ENCODE measurements at regions not wholly inside any gene's neighbourhood (a gene's known extent, or its start where the extent isn't known, plus 50 kb on each side); places are given as distances from the start of the nearest gene placed in this dataset.

DNA sequence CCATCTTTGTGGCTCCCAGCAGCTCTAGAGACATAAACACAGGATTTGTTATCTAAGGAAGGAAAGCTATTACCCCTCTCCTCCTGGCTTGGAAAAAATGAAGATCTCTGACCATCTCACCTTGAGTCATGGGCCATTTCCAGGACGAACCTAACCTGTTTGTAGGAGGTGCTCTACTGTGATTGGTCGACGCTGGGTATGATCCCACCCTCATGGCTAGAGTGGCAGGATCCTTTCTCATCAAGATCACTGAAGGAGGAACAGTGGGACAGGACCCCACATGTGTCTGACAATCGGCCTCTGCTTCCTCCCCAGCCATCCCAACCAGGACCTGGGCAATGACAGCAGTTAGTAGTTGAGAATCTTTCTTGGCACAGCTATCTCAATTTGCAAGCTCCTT is 144.1 kb downstream of the EMX2 start (continued):
- TF ChIP-seq RAD21 (IDR thresholded peaks at IDR 0.05; ENCODE audit: low read length) (no peak), YY1 (IDR thresholded peaks at IDR 0.05; ENCODE audit: low read depth) (no peak), ELF1 (IDR thresholded peaks at IDR 0.05) (no peak), POLR2AphosphoS5 (IDR thresholded peaks at IDR 0.05; ENCODE audit: low read depth, low read length) (no peak), SIN3A (IDR thresholded peaks at IDR 0.05; ENCODE audit: borderline replicate concordance, low read depth, low read length) (no peak), PBX3 (IDR thresholded peaks at IDR 0.05) (no peak)

DNA sequence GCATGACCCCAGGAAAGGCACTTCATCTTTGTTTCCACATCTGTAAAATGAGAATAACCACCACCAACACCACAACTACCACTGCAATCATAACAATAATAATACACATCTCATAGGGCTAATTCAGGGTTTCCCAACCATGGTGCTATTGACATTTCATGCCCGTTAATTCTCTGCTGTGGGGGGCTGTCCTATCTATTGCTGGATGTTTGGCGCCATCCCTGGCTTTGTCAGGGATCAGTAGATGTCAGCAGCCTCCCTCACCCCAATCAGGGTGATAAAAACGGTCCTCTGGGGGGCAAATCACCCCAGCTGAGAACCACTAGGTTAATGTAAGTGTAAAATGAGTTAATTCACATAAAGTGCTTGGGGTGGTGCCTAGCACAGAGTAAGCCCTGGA is 145.8 kb downstream of the EMX2 start:
- no peaks in the 10 kb centered on the region for H3K79me2 ChIP-seq (ENCODE audit: insufficient read depth)
- no peak overlapping the region for H3K4me2 ChIP-seq
- TF ChIP-seq, protein P1, sequence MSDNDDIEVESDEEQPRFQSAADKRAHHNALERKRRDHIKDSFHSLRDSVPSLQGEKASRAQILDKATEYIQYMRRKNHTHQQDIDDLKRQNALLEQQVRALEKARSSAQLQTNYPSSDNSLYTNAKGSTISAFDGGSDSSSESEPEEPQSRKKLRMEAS (IDR thresholded peaks at IDR 0.05; ENCODE audit: low read depth): no peak
- no peak for TF ChIP-seq TCF12 (IDR thresholded peaks at IDR 0.05)
- H2AFZ ChIP-seq (ENCODE audit: low read depth): no peak overlapping the region
- H4K20me1 ChIP-seq (ENCODE audit: insufficient read depth): no peaks in the 10 kb centered on the region
- H3K27ac ChIP-seq (ENCODE audit: low read depth in 2 of 2, low read length in 1 of 2): no peak overlapping the region
- no peaks in the 10 kb centered on the region for H3K27me3 ChIP-seq (ENCODE audit: insufficient read depth)
- DNase-seq: no peak
- ChIA-PET CTCF (no interaction called here), POLR2A (no interaction called here)
- H3K4me1 ChIP-seq (ENCODE audit: control insufficient read depth in 1 of 2, insufficient read depth in 2 of 2, low read depth in 1 of 2, low read length in 1 of 2): no peaks in the 10 kb centered on the region; a peak in 1 of 4 replicates
- 0% methylated on average over 3 of the region's 3 CpGs for WGBS (ENCODE audit: low lambda C conversion rate)
- H3K9me3 ChIP-seq: no peaks in the 10 kb centered on the region
- H3F3A ChIP-seq (replicated peaks; ENCODE audit: insufficient read depth): no peaks in the 10 kb centered on the region
- H3K4me3 ChIP-seq (ENCODE audit: low read depth in 2 of 2, low read length in 1 of 2): no peak overlapping the region
- no peaks in the 10 kb centered on the region for H3K9me2 ChIP-seq
- no peak overlapping the region for H3K9ac ChIP-seq
- no peaks in the 10 kb centered on the region for H3K36me3 ChIP-seq (replicated peaks in 1 of 2; ENCODE audit: control insufficient read depth in 1 of 2, insufficient read depth in 2 of 2, low read length in 1 of 2)

- H3K27ac ChIP-seq (ENCODE audit: low read depth in 2 of 2, low read length in 1 of 2): no peak overlapping the region
- H3K9ac ChIP-seq: no peak overlapping the region
- no peaks in the 10 kb centered on the region for H3K27me3 ChIP-seq (ENCODE audit: insufficient read depth)
- no peaks in the 10 kb centered on the region for H4K20me1 ChIP-seq (ENCODE audit: insufficient read depth)
- ChIA-PET POLR2A (no interaction called here), CTCF (no interaction called here)
- DNase-seq: no peak
- no peak overlapping the region for H3K4me3 ChIP-seq (ENCODE audit: low read depth in 2 of 2, low read length in 1 of 2)
- no peaks in the 10 kb centered on the region for H3K9me3 ChIP-seq
- H3K4me2 ChIP-seq: no peak overlapping the region
- WGBS (ENCODE audit: low lambda C conversion rate): 44% methylated on average over 5 of the region's 5 CpGs
- no peaks in the 10 kb centered on the region for H3K36me3 ChIP-seq (replicated peaks in 1 of 2; ENCODE audit: control insufficient read depth in 1 of 2, insufficient read depth in 2 of 2, low read length in 1 of 2)
- H3K79me2 ChIP-seq (ENCODE audit: insufficient read depth): no peaks in the 10 kb centered on the region
- TF ChIP-seq YY1 (IDR thresholded peaks at IDR 0.05; ENCODE audit: low read depth) (no peak), EZH2phosphoT487 (IDR thresholded peaks at IDR 0.05; ENCODE audit: borderline replicate concordance, low read depth) (no peak)
- H3K9me2 ChIP-seq: no peaks in the 10 kb centered on the region
- no peak overlapping the region for H2AFZ ChIP-seq (ENCODE audit: low read depth)
- H3F3A ChIP-seq (replicated peaks; ENCODE audit: insufficient read depth): no peaks in the 10 kb centered on the region
- no peaks in the 10 kb centered on the region; a peak in 1 of 4 replicates for H3K4me1 ChIP-seq (ENCODE audit: control insufficient read depth in 1 of 2, insufficient read depth in 2 of 2, low read depth in 1 of 2, low read length in 1 of 2)
These were observed 147.0 kb downstream of the EMX2 start for GRCh38 chr10:117689566-117689965.

DNA sequence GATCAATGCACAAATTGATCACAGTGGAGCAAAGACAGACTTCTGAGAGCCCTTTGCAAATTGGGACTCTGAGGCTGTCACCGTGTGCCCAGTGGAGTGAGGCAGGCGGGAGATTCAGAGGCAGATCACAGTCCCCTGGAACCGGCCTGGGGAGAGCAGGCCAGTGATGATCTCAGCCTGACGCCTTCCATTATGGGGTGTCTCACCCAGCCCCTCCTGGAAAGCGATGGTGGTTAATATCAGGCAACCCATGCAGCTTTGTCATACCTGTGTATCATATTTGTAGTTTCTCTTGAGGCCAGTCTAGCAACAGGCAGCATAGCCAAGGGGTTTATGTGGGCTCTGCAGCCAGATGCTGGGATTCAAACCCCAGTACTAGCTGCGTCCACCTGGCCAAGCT is 147.8 kb downstream of the EMX2 start:
- no peak overlapping the region for H3K4me3 ChIP-seq (ENCODE audit: low read depth in 2 of 2, low read length in 1 of 2)
- ChIA-PET CTCF (interaction anchor here (0.6 kb wide), 1 partner anchor 809 kb away, joined by 3 read pairs; no protein-coding TSS in a partner anchor), POLR2A (no interaction called here)
- no peaks in the 10 kb centered on the region for H3K79me2 ChIP-seq (ENCODE audit: insufficient read depth)
- H3K4me2 ChIP-seq: no peak overlapping the region
- no peak overlapping the region for H3K9ac ChIP-seq
- no peaks in the 10 kb centered on the region for H3K36me3 ChIP-seq (replicated peaks in 1 of 2; ENCODE audit: control insufficient read depth in 1 of 2, insufficient read depth in 2 of 2, low read length in 1 of 2)
- 38% methylated on average over 5 of the region's 6 CpGs for WGBS (ENCODE audit: low lambda C conversion rate)
- H3K27me3 ChIP-seq (ENCODE audit: insufficient read depth): no peaks in the 10 kb centered on the region
- no peak overlapping the region for H2AFZ ChIP-seq (ENCODE audit: low read depth)
- H4K20me1 ChIP-seq (ENCODE audit: insufficient read depth): no peaks in the 10 kb centered on the region
- no peak for TF ChIP-seq NFIC (IDR thresholded peaks at IDR 0.05; ENCODE audit: borderline replicate concordance)
- H3F3A ChIP-seq (replicated peaks; ENCODE audit: insufficient read depth): no peaks in the 10 kb centered on the region
- no peaks in the 10 kb centered on the region for H3K9me3 ChIP-seq
- no peaks in the 10 kb centered on the region for H3K9me2 ChIP-seq
- no peak for DNase-seq
- no peaks in the 10 kb centered on the region for H3K4me1 ChIP-seq (ENCODE audit: control insufficient read depth in 1 of 2, insufficient read depth in 2 of 2, low read depth in 1 of 2, low read length in 1 of 2)
- H3K27ac ChIP-seq (ENCODE audit: low read depth in 2 of 2, low read length in 1 of 2): no peak overlapping the region

All from SK-N-SH (cell line).